HL-60 (cell line): ENCODE measurements at regions not wholly inside any gene's neighbourhood (a gene's known extent, or its start where the extent isn't known, plus 50 kb on each side); places are given as distances from the start of the nearest gene placed in this dataset.

ENCODE experiments used
- DNase-seq, 2 experiments: peaks; one replicate each; pipeline ENCODE4 v3.0.0-alpha.2; 2010 to 2020; ENCODE audit warnings: low read depth in 1 of 2, low spot score in 1 of 2
- H3K27ac ChIP-seq: fragments of 250-450 bp; sonication (Bioruptor Pico); replicated peaks from 2 replicates; pipeline ENCODE4 v1.5.1; 2020; ENCODE audit warnings: mild to moderate bottlenecking, moderate library complexity
- H3K27me3 ChIP-seq: fragments of 250-450 bp; sonication (Bioruptor Pico); 2 replicates; pipeline ENCODE4 v1.5.1; 2021; ENCODE audit warnings: mild to moderate bottlenecking, moderate library complexity; ENCODE audit not compliant: insufficient read depth, poor library complexity, severe bottlenecking
- H3K4me3 ChIP-seq: replicated peaks from 2 replicates; pipeline ENCODE4 v1.5.1; 2011; ENCODE audit warnings: mild to moderate bottlenecking, control low read depth, low read length; ENCODE audit not compliant: insufficient read depth
- GABPA ChIP-seq: IDR thresholded peaks from 2 replicates; pipeline ENCODE4 v1.6.1; 2012; ENCODE audit warnings: low read depth
- POLR2AphosphoS5 ChIP-seq: IDR thresholded peaks from 2 replicates; pipeline ENCODE4 v1.6.1; 2012; ENCODE audit warnings: low read depth
- REST ChIP-seq: IDR thresholded peaks from 2 replicates; pipeline ENCODE4 v1.6.1; 2012; ENCODE audit warnings: low read depth; ENCODE audit not compliant: insufficient replicate concordance
- SPI1 ChIP-seq: IDR thresholded peaks from 2 replicates; pipeline ENCODE4 v1.6.1; 2012; ENCODE audit warnings: low read depth, mild to moderate bottlenecking, borderline replicate concordance
- TF ChIP-seq, protein P1 (sequence below): IDR thresholded peaks from one replicate; pipeline ENCODE4 v1.5.1; 2011; ENCODE audit warnings: low read length, control low read depth, inconsistent platforms; ENCODE audit not compliant: insufficient read depth

DNA sequence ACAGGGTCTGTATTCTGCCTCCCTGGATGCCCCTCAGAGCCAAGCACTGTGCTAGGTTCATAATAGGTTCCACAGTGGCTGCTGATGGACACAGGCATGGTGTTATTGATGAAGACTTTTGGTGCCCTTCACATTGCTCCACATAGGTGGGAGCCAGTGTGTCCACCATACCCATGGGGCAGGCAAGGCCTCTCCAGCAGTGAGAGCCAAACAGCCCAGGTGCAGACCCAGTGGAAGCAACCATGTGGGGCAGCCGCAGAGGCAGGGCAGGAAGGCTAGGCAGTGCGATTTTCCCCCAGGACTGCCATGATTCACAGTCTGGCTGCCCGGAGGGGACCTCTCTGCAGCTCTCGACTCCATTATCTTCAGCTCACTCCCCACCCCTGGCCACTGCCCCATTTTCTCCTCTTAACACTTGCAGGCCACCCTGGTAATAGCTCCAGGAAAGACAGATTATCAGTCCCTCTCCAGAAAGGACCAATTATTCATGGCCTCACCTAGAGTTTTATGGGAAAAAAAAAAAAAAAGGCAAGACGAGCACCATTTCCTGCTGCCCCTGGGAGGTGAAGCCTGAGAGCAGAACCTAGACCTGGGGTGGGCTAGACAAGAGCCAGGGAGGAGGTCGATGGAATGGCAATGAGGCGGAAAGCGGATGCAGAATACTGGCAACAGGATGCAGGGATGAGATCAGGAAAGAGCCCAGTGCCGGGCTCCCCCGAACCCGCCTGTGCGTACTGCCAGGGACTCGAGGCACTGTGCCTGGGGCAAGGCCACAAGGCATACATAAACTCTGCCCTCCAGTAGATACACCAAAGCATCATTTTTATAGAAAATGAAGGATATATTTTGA is 343.0 kb upstream of the NCAM1 start:
- Histone ChIP-seq H3K4me3 (no peak overlapping the region), H3K27ac (no peak overlapping the region), H3K27me3 (no peaks in the 10 kb centered on the region)
- DNase-seq = no peak
- TF ChIP-seq REST = no peak
- no peak for TF ChIP-seq POLR2AphosphoS5
- TF ChIP-seq SPI1 = no peak
- TF ChIP-seq GABPA = no peak
- TF ChIP-seq, protein P1, sequence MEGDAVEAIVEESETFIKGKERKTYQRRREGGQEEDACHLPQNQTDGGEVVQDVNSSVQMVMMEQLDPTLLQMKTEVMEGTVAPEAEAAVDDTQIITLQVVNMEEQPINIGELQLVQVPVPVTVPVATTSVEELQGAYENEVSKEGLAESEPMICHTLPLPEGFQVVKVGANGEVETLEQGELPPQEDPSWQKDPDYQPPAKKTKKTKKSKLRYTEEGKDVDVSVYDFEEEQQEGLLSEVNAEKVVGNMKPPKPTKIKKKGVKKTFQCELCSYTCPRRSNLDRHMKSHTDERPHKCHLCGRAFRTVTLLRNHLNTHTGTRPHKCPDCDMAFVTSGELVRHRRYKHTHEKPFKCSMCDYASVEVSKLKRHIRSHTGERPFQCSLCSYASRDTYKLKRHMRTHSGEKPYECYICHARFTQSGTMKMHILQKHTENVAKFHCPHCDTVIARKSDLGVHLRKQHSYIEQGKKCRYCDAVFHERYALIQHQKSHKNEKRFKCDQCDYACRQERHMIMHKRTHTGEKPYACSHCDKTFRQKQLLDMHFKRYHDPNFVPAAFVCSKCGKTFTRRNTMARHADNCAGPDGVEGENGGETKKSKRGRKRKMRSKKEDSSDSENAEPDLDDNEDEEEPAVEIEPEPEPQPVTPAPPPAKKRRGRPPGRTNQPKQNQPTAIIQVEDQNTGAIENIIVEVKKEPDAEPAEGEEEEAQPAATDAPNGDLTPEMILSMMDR = no peak

DNA sequence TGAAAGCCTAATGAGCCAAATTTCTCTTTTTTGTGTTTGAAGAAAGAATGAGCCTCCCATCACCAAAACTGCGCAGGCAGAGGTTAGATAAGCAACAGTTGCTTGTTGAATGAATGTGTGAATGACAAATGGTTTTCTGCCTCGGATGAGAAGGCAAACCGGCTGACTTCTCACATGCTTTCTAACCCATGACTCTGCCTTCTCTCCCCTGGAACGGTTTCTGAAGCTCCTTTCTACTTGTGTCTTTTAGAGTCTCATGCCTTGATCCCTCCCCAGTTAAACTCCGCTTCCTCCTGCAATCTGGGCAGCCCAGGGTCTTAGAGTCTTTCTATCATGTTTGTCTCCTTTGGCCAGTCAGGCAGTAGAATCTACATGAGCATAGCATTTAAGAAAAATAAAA is 342.1 kb upstream of the NCAM1 start:
- TF ChIP-seq POLR2AphosphoS5 (no peak), GABPA (no peak), REST (no peak)
- Histone ChIP-seq H3K27ac (no peak overlapping the region), H3K27me3 (no peaks in the 10 kb centered on the region), H3K4me3 (no peak overlapping the region)
- DNase-seq = no peak

- no peak overlapping the region for H3K27ac ChIP-seq
- DNase-seq = peak in 1 of 2 experiments; percentile 9
- H3K4me3 ChIP-seq = no peak overlapping the region
- H3K27me3 ChIP-seq = no peaks in the 10 kb centered on the region
- TF ChIP-seq POLR2AphosphoS5 (no peak), GABPA (no peak), REST (no peak), SPI1 (no peak)
- TF ChIP-seq, protein P1 = no peak
These were observed 340.4 kb upstream of the NCAM1 start for GRCh38 chr11:112620621-112621394.
